NB4 (cell line): ENCODE measurements at regions not wholly inside any gene's neighbourhood (a gene's known extent, or its start where the extent isn't known, plus 50 kb on each side); places are given as distances from the start of the nearest gene placed in this dataset.

Experiments
- MYC ChIP-seq: IDR thresholded peaks from 2 replicates; pipeline ENCODE4 v1.6.1; 2011; ENCODE audit warnings: low read depth, low read length
- POLR2A ChIP-seq: IDR thresholded peaks from 2 replicates; pipeline ENCODE4 v1.6.1; 2011; ENCODE audit warnings: mild to moderate bottlenecking; ENCODE audit not compliant: insufficient read length; ENCODE audit errors: extremely low read depth
- TF ChIP-seq, protein P1 (sequence below): IDR thresholded peaks from one replicate; pipeline ENCODE4 v1.5.1; 2012; ENCODE audit warnings: low read depth, low read length
- TF ChIP-seq, protein P2 (sequence below): IDR thresholded peaks from 2 replicates; pipeline ENCODE4 v1.6.1; 2011; ENCODE audit warnings: low read depth, low read length

DNA sequence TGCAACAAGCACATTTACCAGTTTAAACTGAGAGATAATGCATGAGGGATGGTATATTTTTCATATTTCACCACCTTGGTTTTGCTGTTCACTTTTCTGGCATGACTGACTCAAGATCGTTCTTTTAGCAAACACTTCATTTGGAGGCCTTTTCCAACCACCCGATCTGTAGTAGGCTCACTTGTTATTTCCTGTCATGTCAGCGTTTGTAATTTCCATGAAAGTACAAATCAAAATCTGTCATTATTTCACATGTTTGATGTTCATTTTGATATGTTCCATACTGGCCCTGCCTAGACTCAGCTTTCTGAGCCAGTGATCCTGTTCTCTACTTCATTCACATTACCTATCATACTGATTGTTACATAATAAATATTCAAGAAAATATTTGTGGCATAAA, 1888.3 kb upstream of the PCDH7 start:
- TF ChIP-seq POLR2A (no peak), MYC (no peak)
- TF ChIP-seq, protein P1, sequence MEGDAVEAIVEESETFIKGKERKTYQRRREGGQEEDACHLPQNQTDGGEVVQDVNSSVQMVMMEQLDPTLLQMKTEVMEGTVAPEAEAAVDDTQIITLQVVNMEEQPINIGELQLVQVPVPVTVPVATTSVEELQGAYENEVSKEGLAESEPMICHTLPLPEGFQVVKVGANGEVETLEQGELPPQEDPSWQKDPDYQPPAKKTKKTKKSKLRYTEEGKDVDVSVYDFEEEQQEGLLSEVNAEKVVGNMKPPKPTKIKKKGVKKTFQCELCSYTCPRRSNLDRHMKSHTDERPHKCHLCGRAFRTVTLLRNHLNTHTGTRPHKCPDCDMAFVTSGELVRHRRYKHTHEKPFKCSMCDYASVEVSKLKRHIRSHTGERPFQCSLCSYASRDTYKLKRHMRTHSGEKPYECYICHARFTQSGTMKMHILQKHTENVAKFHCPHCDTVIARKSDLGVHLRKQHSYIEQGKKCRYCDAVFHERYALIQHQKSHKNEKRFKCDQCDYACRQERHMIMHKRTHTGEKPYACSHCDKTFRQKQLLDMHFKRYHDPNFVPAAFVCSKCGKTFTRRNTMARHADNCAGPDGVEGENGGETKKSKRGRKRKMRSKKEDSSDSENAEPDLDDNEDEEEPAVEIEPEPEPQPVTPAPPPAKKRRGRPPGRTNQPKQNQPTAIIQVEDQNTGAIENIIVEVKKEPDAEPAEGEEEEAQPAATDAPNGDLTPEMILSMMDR = no peak
- TF ChIP-seq, protein P2, sequence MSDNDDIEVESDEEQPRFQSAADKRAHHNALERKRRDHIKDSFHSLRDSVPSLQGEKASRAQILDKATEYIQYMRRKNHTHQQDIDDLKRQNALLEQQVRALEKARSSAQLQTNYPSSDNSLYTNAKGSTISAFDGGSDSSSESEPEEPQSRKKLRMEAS = no peak
